Stomach (tissue), 8 donors: ENCODE measurements at regions not wholly inside any gene's neighbourhood (a gene's known extent, or its start where the extent isn't known, plus 50 kb on each side); places are given as distances from the start of the nearest gene placed in this dataset.

Experiments
- DNase-seq, 2 donors: peaks; one replicate each; pipeline versions ENCODE4 v3.0.0 to v3.0.0-alpha.2; 2013 to 2019
- H3K27ac ChIP-seq, 5 donors: fragments of 200-600 bp in 4 of 5; sonication (generic) in 4 of 5; one replicate each; pipeline ENCODE4 v1.5.1; 2013 to 2019; ENCODE audit warnings: mild to moderate bottlenecking in 1 of 5, moderate library complexity in 1 of 5
- H3K27me3 ChIP-seq, 3 donors: fragments of 200-600 bp; sonication (generic); one replicate each; pipeline ENCODE4 v1.5.1; 2017 to 2019; ENCODE audit warnings: mixed run types in 1 of 3
- H3K36me3 ChIP-seq, 4 donors: fragments of 200-600 bp; sonication (generic); 1 replicate in 3 of 4; 2 replicates in 1 of 4; pipeline ENCODE4 v1.5.1; 2016 to 2019
- H3K4me1 ChIP-seq, 4 donors: fragments of 200-600 bp; sonication (generic); one replicate each; pipeline ENCODE4 v1.5.1; 2016 to 2019
- H3K4me3 ChIP-seq, 4 donors: fragments of 200-600 bp; sonication (generic) in 3 of 4; one replicate each; pipeline ENCODE4 v1.5.1; 2016 to 2019; ENCODE audit warnings: mild to moderate bottlenecking in 1 of 4
- H3K9me3 ChIP-seq, 4 donors: fragments of 200-600 bp; sonication (generic); one replicate each; pipeline ENCODE4 v1.5.1; 2016 to 2019
- CTCF ChIP-seq, 7 experiments: fragments of 450-650 bp in 4 of 7; fragments of 200-600 bp in 3 of 7; sonication (generic) in 3 of 7; IDR thresholded peaks; one replicate each; pipeline ENCODE4 v1.5.1; 2016 to 2019; ENCODE audit warnings: antibody characterized with exemption in 7 of 7, control low read depth in 2 of 7, mild to moderate bottlenecking in 1 of 7
- EP300 ChIP-seq: sonication (generic); formaldehyde crosslinking; IDR thresholded peaks from one replicate; pipeline ENCODE4 v1.6.1; 2017; ENCODE audit warnings: antibody characterized with exemption
- POLR2A ChIP-seq, 4 donors: fragments of 450-650 bp; IDR thresholded peaks; one replicate each; pipeline ENCODE4 v1.6.1; 2016; ENCODE audit warnings: antibody characterized with exemption in 4 of 4, control low read depth in 2 of 4, mild to moderate bottlenecking in 1 of 4, moderate library complexity in 1 of 4
- POLR2AphosphoS5 ChIP-seq, 3 donors: sonication (generic); formaldehyde crosslinking; IDR thresholded peaks; one replicate each; pipeline ENCODE4 v1.6.1; 2016; ENCODE audit warnings: antibody characterized with exemption in 3 of 3
- WGBS, 5 donors: extraction: QIAGEN DNeasy Blood & Tissue Kit in 3 of 5; methylation state at CpG; one replicate each; pipeline versions ENCODE4 v1.1.5 to v1.1.7; 2013 to 2018; 5-methylcytosine and 5-hydroxymethylcytosine counted together
- intact Hi-C: fragments of 100-400 bp; cut with DNase I; formaldehyde crosslinking; loops from one replicate; pipeline ENCODE4 v1.15.1; 2023; ENCODE audit warnings: low total_unique reads
- donor health status: healthy with polysubstance abuse.
- donor health status: Bipolar disorder and iron deficiency.
- donor health status: healthy.

GRCh38 chr1:96253246-96254035, 468.1 kb upstream of the PTBP2 start:
- DNase-seq, result no peak
- Histone ChIP-seq H3K4me3 (no peak overlapping the region), H3K4me1 (no peaks in the 10 kb centered on the region), H3K36me3 (no peaks in the 10 kb centered on the region), H3K27ac (no peak overlapping the region), H3K9me3 (no peaks in the 10 kb centered on the region), H3K27me3 (no peaks in the 10 kb centered on the region)
- intact Hi-C loops, result no loop called here
- 54 to 72% (median 64%) methylated on average over 4 of the region's 4 CpGs for WGBS, 5 donors
- no peak for TF ChIP-seq CTCF (IDR thresholded peaks at IDR 0.05)
- no peak for TF ChIP-seq EP300
- TF ChIP-seq POLR2A (IDR thresholded peaks at IDR 0.05), result no peak
- TF ChIP-seq POLR2AphosphoS5 (IDR thresholded peaks at IDR 0.05), result no peak

- Histone ChIP-seq H3K4me3 (no peak overlapping the region), H3K36me3 (no peaks in the 10 kb centered on the region), H3K9me3 (no peaks in the 10 kb centered on the region), H3K4me1 (no peaks in the 10 kb centered on the region), H3K27ac (no peak overlapping the region), H3K27me3 (no peaks in the 10 kb centered on the region)
- TF ChIP-seq POLR2A (IDR thresholded peaks at IDR 0.05), result no peak
- no peak for TF ChIP-seq POLR2AphosphoS5 (IDR thresholded peaks at IDR 0.05)
- TF ChIP-seq CTCF (IDR thresholded peaks at IDR 0.05), result no peak
- DNase-seq, result no peak
- intact Hi-C loops, result no loop called here
- 57 to 68% (median 59%) methylated on average over 3 of the region's 3 CpGs for WGBS, 5 donors
These were observed 465.3 kb upstream of the PTBP2 start for GRCh38 chr1:96256130-96256790.

- H3K9me3 ChIP-seq, result no peaks in the 10 kb centered on the region
- no peaks in the 10 kb centered on the region for H3K36me3 ChIP-seq
- H3K4me3 ChIP-seq, result no peak overlapping the region
- no peaks in the 10 kb centered on the region for H3K4me1 ChIP-seq
- no peak for TF ChIP-seq CTCF (IDR thresholded peaks at IDR 0.05)
- TF ChIP-seq EP300, result no peak
- no peak for TF ChIP-seq POLR2A (IDR thresholded peaks at IDR 0.05)
- no peak for TF ChIP-seq POLR2AphosphoS5 (IDR thresholded peaks at IDR 0.05)
- intact Hi-C loops, result no loop called here
- no peak overlapping the region for H3K27ac ChIP-seq
- DNase-seq, result no peak
- H3K27me3 ChIP-seq, result no peaks in the 10 kb centered on the region
- WGBS, 5 donors, result 26 to 47% (median 43%) methylated on average over 2 of the region's 2 CpGs
These were observed 462.2 kb upstream of the PTBP2 start for GRCh38 chr1:96259399-96259798.

GRCh38 chr1:96281491-96281890, 440.1 kb upstream of the PTBP2 start:
- Histone ChIP-seq H3K4me1 (no peaks in the 10 kb centered on the region), H3K27ac (no peak overlapping the region)
- TF ChIP-seq EP300 (no peak), CTCF (IDR thresholded peaks at IDR 0.05) (no peak), POLR2A (IDR thresholded peaks at IDR 0.05) (no peak), POLR2AphosphoS5 (IDR thresholded peaks at IDR 0.05) (no peak)

More at GRCh38 chr1:96281491-96281890, 440.1 kb upstream of the PTBP2 start:
- Histone ChIP-seq H3K36me3 (no peaks in the 10 kb centered on the region), H3K4me3 (no peak overlapping the region), H3K9me3 (peaks cover 0 to 35% (median 17%) of the 10 kb centered on the region in 4 donors), H3K27me3 (no peaks in the 10 kb centered on the region)
- WGBS, 5 donors, result 95 to 100% (median 96%) methylated on average over 1 of the region's 1 CpG
- intact Hi-C loops, result no loop called here
- DNase-seq, result no peak
